Right hindlimb (tissue), 1 donor: ENCODE measurements at regions not wholly inside any gene's neighbourhood (a gene's known extent, or its start where the extent isn't known, plus 50 kb on each side); places are given as distances from the start of the nearest gene placed in this dataset.

Source experiments
- DNase-seq: peaks from one replicate; pipeline ENCODE4 v3.0.0-alpha.2; 2018

DNA sequence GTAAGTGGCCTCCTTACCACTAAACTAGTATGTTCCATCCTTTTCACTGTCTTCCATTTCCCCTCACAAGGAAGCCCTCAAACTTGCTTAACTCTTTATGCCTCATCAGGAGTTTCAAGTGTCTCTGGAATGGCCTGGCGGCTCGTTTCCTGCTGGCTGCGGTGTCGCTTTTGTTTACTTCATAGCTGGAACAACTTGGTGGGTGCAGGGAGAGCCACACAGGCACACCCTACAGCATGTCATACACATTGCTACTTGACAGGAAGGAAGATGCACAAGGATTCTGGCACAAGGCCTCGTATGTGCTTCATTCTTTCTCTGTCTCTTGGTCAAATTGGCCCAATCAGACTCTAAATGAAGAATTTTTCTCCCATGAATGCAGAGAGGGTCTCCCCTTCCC, 488.3 kb downstream of the FOXO1 start:
- DNase-seq = no peak

- no peak for DNase-seq
Observed at GRCh38 chr13:40179445-40180281, 486.8 kb downstream of the FOXO1 start.

DNA sequence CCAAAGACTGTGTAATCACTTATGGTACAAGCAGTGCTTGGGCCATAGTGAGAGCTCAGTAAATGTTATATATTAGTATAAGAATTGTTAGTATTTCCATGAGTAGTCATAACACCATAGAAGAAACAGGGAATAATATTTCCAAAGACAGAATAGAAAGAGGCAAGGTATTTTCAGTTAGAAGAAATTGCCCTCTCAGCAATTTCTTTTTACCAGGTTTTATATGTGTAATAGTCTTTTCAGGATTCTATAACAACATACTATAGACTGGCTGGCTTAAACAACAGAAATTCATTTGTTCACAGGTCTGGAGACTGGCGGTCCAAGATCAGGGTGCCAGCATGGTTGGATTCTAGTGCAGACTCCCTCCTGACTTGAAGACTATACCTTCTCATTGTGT, 485.7 kb downstream of the FOXO1 start:
- no peak for DNase-seq

GRCh38 chr13:40181203-40181845, 485.1 kb downstream of the FOXO1 start:
- DNase-seq = no peak

GRCh38 chr13:40182591-40182990, 483.9 kb downstream of the FOXO1 start:
- DNase-seq = no peak

- DNase-seq = no peak
Observed at GRCh38 chr13:40185414-40185813, 481.0 kb downstream of the FOXO1 start.

DNA sequence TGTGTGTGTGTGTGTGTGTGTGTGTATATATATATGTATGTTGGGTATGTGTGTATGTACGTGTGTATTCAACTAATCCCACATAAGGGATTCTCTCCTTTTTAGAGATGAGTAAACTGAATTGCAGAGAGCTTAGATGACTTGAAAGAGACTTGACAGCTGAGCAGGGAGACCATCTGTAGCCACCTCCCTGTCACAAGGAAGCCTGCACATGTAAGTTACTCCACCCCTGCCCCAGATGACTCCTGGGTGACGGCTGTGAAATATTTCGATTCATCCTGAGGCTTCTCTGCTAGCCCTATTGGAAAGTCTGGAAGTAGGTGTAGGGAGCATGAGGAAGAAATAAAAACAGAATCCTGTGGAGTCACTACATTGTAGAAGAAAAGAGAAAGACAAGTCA, 480.4 kb downstream of the FOXO1 start:
- DNase-seq = no peak

DNA sequence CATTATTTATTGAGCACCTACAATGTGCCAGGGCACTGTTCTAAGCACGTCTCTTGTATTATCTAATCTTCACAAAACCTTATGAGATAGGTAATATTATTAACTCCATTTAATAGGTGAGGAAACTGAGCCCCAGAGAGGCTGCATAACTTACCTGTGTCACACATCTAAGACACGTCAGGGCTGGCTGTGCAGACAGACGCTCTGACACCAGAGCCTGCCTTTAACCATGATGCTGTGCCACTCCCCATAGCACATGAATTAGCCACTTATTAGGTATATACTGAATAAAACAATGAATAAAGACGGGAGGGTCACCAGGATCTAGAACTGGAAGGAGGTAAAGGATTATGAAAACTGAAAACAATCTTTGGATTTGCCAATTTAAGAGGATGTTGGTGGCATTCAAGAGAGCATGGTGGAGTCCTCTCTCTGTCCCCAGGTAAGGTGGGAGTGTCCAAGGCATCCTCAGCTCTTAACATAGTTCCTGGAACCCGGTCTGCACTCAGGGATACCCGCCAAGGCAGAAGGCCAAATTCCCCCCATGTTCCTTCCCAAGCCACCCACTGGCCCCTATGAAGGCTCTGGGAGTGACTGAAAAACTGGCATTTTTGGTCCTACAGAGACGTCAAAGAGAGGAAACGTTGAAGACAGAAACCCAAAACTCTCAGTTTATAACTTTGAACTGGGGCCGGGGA, 479.7 kb downstream of the FOXO1 start:
- DNase-seq = no peak

- DNase-seq = no peak
Observed at GRCh38 chr13:40187324-40187795, 479.1 kb downstream of the FOXO1 start.

- no peak for DNase-seq
Observed at GRCh38 chr13:40187841-40188591, 478.4 kb downstream of the FOXO1 start.

GRCh38 chr13:40189426-40189825, 477.0 kb downstream of the FOXO1 start:
- no peak for DNase-seq

- DNase-seq = peak; percentile 43
Observed at GRCh38 chr13:40189898-40190630, 476.4 kb downstream of the FOXO1 start.

DNA sequence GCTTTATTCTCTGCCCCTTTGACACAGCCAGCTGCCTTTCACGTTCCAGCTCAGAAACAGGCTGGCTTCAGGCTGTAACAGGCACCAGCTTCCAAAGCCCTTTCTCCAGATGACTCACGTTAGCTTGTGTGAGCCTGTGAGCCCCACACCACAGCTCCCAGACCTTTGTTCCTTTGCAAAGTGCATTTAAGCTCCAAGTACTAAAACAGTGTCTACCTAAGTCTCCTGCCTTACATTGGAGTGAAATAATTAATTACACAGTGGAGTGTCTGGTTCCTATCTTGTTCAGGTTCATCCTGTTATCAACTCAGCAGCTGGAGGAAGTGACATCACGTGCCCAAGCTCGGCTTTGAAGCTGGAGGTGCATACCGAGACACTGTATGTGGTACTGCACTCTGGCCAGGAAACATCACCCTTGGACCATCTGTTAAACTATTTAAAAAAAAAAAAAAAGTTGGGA, 475.8 kb downstream of the FOXO1 start:
- DNase-seq = peak; percentile 65

- DNase-seq = peak; percentile 59
Observed at GRCh38 chr13:40191186-40191980, 475.1 kb downstream of the FOXO1 start.

DNA sequence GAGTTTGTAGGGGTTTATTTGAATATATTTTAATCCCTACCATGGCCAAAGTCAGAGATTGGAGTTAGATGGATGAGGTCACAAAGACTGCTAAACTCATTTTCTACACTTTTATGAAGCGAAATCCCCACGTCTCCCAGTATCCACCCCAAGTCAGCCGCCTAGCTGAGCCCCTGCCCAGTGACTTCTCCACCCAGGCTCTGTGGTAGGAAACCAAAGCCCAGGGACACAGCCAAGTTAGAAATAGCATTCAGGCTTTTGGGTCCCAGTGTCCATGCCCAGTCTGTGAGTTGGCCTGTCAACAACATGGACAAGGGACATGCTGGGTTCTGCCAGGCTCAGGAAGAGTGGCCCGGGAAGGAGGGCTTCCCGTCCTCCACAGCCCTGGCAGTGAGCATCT, 474.0 kb downstream of the FOXO1 start:
- DNase-seq = peak; percentile 39

DNA sequence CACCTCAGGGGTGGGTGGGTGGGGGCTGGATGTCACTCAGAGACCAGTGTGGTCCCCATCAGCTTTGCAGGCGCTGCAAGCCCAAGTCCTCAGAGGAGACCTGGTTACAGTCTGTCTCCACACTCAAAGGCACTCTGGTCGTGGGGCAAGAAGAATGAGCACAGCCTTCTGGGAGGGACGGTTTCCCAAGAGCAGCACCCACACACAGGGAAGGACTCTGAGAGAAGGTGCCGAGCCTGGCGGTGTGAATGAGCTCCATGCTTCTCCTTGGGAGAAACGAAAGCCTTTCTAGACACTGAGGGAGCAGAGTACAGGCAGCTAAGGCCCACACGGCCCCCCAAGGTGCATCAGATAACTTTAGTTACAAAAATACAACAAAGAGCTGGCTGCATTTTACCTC, 473.6 kb downstream of the FOXO1 start:
- DNase-seq = no peak

GRCh38 chr13:40193286-40194223, 472.9 kb downstream of the FOXO1 start:
- peak; percentile 87 for DNase-seq

DNA sequence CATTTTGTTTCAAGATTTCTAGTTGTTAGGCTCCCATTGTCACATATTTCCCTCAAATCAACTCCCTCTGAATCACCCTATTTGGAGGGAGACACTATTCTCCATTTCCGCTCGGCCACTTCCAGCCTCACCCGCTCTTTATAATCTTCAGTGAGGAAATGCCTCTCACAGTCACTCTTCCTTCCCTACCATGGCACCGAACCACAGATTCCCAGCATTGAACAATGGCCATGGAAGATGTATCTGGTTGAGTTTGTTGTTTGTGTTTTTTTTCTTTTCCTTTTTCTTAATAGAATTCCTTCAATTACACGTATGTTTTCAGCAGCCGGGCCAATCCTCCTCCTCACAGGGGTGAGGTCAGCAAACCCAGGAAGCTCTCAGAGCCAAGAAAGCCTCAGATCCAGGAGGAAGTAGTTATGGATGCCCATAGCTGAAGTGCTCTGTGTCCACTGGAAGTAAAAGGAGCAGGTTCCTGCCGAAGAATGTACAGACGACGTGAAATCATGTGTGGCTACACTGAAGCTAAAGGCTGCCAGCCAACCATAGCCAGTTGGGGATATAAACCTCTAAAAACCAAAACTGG, 472.1 kb downstream of the FOXO1 start:
- peak; percentile 33 for DNase-seq

DNA sequence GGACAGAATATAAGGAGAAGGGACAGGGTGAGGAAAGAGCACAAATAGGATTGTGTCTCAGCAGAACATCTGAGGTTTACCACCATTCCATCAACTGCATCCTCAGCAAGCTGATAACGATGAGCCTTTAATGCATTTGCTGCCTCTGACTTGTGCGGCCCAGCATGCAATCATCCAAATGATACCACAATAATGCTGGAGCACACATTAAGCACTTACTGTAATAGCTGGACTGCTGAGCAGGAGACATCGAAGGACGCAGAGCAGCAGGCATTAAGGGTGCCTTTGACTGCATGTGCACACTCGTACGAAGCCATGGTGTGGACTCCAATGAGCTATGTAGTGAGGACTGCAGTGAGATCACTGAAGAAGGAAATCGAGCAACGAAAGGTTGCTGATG, 469.4 kb downstream of the FOXO1 start:
- DNase-seq = no peak
